NB4 (cell line): ENCODE measurements at regions not wholly inside any gene's neighbourhood (a gene's known extent, or its start where the extent isn't known, plus 50 kb on each side); places are given as distances from the start of the nearest gene placed in this dataset.

Source experiments
- POLR2A ChIP-seq: IDR thresholded peaks from 2 replicates; pipeline ENCODE4 v1.6.1; 2011; ENCODE audit warnings: mild to moderate bottlenecking; ENCODE audit not compliant: insufficient read length; ENCODE audit errors: extremely low read depth
- TF ChIP-seq, protein P1 (sequence below): IDR thresholded peaks from one replicate; pipeline ENCODE4 v1.5.1; 2012; ENCODE audit warnings: low read depth, low read length

DNA sequence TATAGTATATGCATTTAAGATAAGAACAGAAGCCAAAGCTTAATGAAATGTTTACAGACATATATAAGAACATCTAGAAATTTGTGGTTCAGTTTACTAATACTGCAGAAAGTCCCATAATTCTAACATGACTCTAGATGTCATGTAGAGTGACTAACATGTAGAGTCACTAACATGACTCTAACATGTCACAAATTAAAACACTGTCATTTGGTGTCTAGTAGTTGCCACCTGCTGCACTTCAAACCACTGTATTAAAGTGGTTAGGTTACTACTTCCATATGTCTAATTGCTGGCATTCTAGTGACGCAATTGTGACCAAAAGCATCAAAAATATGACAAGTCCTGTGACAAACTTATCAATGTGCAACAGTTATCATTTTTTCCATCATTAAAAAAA is 100.2 kb upstream of the WDR75 start:
- TF ChIP-seq, protein P1, sequence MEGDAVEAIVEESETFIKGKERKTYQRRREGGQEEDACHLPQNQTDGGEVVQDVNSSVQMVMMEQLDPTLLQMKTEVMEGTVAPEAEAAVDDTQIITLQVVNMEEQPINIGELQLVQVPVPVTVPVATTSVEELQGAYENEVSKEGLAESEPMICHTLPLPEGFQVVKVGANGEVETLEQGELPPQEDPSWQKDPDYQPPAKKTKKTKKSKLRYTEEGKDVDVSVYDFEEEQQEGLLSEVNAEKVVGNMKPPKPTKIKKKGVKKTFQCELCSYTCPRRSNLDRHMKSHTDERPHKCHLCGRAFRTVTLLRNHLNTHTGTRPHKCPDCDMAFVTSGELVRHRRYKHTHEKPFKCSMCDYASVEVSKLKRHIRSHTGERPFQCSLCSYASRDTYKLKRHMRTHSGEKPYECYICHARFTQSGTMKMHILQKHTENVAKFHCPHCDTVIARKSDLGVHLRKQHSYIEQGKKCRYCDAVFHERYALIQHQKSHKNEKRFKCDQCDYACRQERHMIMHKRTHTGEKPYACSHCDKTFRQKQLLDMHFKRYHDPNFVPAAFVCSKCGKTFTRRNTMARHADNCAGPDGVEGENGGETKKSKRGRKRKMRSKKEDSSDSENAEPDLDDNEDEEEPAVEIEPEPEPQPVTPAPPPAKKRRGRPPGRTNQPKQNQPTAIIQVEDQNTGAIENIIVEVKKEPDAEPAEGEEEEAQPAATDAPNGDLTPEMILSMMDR: no peak
- no peak for TF ChIP-seq POLR2A
